ENCODE measurements at regions not wholly inside any gene's neighbourhood (a gene's known extent, or its start where the extent isn't known, plus 50 kb on each side); places are given as distances from the start of the nearest gene placed in this dataset.

- no peak for TF ChIP-seq TAF1 (CRISPR knock-in tag; IDR thresholded peaks at IDR 0.05)
- no peak for TF ChIP-seq XBP1 (CRISPR knock-in tag; IDR thresholded peaks at IDR 0.05)
- no peak for TF ChIP-seq IKZF4 (CRISPR knock-in tag; IDR thresholded peaks at IDR 0.05; ENCODE audit: borderline replicate concordance, low read depth, not compliant biosample characterization)
- no peak for TF ChIP-seq ZNF3 (CRISPR knock-in tag; IDR thresholded peaks at IDR 0.05)
- TF ChIP-seq ZNF780A (CRISPR knock-in tag; IDR thresholded peaks at IDR 0.05): no peak
- no peak for TF ChIP-seq KAT2B (IDR thresholded peaks at IDR 0.05; ENCODE audit: borderline replicate concordance, low read depth, low read length)
- TF ChIP-seq MBD4 (IDR thresholded peaks at IDR 0.05; ENCODE audit: borderline replicate concordance, low read length): no peak
- TF ChIP-seq MED13 (CRISPR knock-in tag; IDR thresholded peaks at IDR 0.05): no peak
- no peak for TF ChIP-seq BRCA1 (CRISPR knock-in tag; IDR thresholded peaks at IDR 0.05)
- TF ChIP-seq CTCF (CRISPR knock-in tag; IDR thresholded peaks at IDR 0.05): no peak
- TF ChIP-seq POLR2A (IDR thresholded peaks at IDR 0.05; ENCODE audit: insufficient read depth in 1 of 2, low read depth in 2 of 2, low read length in 2 of 2): no peak
Observed at GRCh38 chr12:13718271-13718670, 263.1 kb downstream of the GRIN2B start.

All from HepG2 (cell line).